ENCODE measurements at regions not wholly inside any gene's neighbourhood (a gene's known extent, or its start where the extent isn't known, plus 50 kb on each side); places are given as distances from the start of the nearest gene placed in this dataset.

DNA sequence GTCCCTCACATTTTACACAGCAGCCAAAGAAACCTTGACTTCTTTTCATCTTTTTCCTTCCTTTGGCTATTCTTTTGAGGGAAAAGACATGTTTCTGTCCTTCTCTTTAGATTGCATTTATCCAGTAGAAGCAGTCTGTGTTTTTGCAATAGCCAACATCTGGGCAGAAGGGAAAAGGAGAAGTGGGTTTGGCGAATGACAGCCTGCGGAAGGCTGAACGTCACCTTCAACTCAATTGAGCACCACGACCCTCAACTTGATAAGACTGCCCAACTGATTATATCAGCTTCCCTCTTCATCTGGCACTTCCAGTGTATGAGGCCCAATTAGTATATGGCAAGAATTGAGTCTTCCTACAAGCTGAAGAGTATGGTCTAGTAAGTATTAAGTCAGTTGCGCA is 1997.6 kb upstream of the WWC1 start:
- no peaks in the 10 kb centered on the region for H3K36me3 ChIP-seq
- H3K4me1 ChIP-seq, result no peaks in the 10 kb centered on the region
- H3K27me3 ChIP-seq, result no peaks in the 10 kb centered on the region
- TF ChIP-seq, protein P1, sequence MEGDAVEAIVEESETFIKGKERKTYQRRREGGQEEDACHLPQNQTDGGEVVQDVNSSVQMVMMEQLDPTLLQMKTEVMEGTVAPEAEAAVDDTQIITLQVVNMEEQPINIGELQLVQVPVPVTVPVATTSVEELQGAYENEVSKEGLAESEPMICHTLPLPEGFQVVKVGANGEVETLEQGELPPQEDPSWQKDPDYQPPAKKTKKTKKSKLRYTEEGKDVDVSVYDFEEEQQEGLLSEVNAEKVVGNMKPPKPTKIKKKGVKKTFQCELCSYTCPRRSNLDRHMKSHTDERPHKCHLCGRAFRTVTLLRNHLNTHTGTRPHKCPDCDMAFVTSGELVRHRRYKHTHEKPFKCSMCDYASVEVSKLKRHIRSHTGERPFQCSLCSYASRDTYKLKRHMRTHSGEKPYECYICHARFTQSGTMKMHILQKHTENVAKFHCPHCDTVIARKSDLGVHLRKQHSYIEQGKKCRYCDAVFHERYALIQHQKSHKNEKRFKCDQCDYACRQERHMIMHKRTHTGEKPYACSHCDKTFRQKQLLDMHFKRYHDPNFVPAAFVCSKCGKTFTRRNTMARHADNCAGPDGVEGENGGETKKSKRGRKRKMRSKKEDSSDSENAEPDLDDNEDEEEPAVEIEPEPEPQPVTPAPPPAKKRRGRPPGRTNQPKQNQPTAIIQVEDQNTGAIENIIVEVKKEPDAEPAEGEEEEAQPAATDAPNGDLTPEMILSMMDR (IDR thresholded peaks at IDR 0.05), result no peak
- ATAC-seq, result no peak
- no peak overlapping the region for H3K27ac ChIP-seq
- H3K4me3 ChIP-seq, result no peak overlapping the region
- DNase-seq, result no peak
- H3K9me3 ChIP-seq, result no peaks in the 10 kb centered on the region
- intact Hi-C loops (cut with DNase I), result no loop called here

DNA sequence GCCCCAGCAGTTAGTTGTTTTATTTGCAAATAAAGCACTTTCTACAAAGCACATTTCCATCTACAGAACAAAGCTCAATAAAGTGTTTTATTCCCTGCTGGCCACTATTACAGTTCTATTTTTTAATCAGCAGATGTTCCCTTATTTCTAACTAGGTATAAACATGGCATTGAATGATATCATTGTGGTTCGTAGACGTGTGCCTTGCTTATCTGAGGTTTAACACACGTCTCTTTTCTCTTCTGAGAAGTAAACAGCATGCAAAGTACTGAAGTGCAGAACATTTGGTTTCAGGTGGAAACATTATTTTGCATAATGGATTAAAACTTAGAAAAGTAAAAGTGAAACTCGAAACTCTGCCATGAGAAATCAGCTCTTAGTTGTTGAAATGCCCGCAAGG is 1989.3 kb upstream of the WWC1 start:
- no peaks in the 10 kb centered on the region for H3K27me3 ChIP-seq
- no peaks in the 10 kb centered on the region for H3K36me3 ChIP-seq
- ATAC-seq, result no peak
- TF ChIP-seq, protein P1 (IDR thresholded peaks at IDR 0.05), result no peak
- no peak overlapping the region for H3K4me3 ChIP-seq
- no peak overlapping the region for H3K27ac ChIP-seq
- H3K4me1 ChIP-seq, result no peaks in the 10 kb centered on the region
- intact Hi-C loops (cut with DNase I), result no loop called here
- H3K9me3 ChIP-seq, result no peaks in the 10 kb centered on the region
- no peak for DNase-seq

DNA sequence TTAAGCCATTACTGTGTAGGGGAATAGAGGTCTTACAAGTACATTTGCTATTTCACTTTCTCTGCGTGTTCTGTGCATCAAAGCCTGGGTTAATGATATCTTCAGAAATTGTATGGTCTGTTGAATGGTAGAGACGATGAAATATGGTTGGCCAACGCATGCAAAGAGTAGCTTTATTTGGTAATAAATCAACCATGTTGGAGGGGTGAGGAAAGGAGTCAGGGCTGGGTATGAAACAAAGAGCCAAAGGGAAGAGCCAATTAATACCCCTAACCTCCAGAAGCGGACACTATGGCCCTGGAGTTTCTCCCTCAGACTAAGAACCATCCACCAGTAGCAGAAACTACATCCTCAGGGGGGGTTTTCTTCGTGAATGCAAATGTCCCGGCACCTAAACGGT is 1974.0 kb upstream of the WWC1 start:
- no peaks in the 10 kb centered on the region for H3K4me1 ChIP-seq
- no peak overlapping the region for H3K27ac ChIP-seq
- DNase-seq, result no peak
- TF ChIP-seq, protein P1 (IDR thresholded peaks at IDR 0.05), result no peak
- peaks cover 6% of the 10 kb centered on the region for H3K27me3 ChIP-seq
- no peaks in the 10 kb centered on the region for H3K9me3 ChIP-seq
- H3K36me3 ChIP-seq, result no peaks in the 10 kb centered on the region
- intact Hi-C loops (cut with DNase I), result no loop called here
- no peak for ATAC-seq
- H3K4me3 ChIP-seq, result no peak overlapping the region

DNA sequence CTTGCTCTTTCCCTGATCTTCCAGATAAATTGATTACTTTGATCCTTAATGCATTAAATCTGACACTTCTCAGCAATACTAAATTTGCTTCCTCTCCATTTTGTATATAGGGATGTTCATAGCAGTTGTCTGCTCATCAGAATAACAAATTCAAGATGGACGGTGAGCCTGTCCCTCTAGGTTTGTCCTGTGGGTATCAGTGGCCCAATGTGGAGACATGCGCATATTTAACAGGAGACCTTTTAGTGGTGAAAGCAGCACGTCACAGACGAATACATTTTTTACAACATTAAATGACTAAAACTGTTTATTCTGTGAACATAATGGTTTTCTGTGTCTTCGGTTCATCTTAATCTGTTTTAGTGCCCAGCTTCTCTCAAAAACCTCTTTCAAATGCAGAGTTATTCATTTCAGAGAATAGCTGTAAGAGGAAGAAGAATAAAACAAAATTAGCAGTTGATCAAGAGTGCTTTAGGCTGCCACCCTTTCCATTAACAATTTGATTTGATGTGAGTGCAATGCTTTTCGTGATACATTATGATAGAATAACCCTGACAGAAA is 1970.4 kb upstream of the WWC1 start:
- no peak for ATAC-seq
- TF ChIP-seq, protein P1 (IDR thresholded peaks at IDR 0.05), result no peak
- Histone ChIP-seq H3K27ac (no peak overlapping the region), H3K36me3 (no peaks in the 10 kb centered on the region), H3K27me3 (peaks cover 6% of the 10 kb centered on the region), H3K9me3 (no peaks in the 10 kb centered on the region), H3K4me1 (no peaks in the 10 kb centered on the region), H3K4me3 (no peak overlapping the region)
- intact Hi-C loops (cut with DNase I), result no loop called here
- DNase-seq, result no peak

DNA sequence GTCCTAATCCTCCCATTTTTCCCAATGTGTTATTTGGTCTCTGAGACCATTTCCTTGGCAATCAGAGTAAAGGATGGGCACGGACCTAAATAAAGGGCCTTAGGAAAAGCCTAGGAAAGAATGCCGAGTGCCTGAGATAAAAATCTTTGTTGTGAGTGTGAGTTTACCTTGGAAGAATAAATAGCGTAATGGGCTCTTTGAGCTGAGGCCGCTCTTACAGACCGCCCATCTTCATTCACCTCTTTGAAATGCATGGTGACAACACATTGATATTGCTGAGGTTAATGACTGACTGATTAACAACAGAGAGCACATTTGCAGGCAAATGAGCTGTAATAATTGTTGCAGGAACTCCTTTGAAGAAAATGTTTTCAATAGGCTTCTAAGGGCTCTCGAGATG is 1967.1 kb upstream of the WWC1 start:
- H3K27ac ChIP-seq, result no peak overlapping the region
- H3K27me3 ChIP-seq, result no peaks in the 10 kb centered on the region
- ATAC-seq (no peak), DNase-seq (no peak)
- H3K36me3 ChIP-seq, result no peaks in the 10 kb centered on the region
- H3K9me3 ChIP-seq, result no peaks in the 10 kb centered on the region
- H3K4me3 ChIP-seq, result no peak overlapping the region
- TF ChIP-seq, protein P1 (IDR thresholded peaks at IDR 0.05), result no peak
- intact Hi-C loops (cut with DNase I), result no loop called here
- no peaks in the 10 kb centered on the region for H3K4me1 ChIP-seq

Data from upper lobe of right lung (tissue), 1 donor.